ENCODE measurements at regions not wholly inside any gene's neighbourhood (a gene's known extent, or its start where the extent isn't known, plus 50 kb on each side); places are given as distances from the start of the nearest gene placed in this dataset.
"Not testable (repeated sequence)": the region's sequence is repeated elsewhere in the genome, so short reads cannot be mapped to it uniquely, and the experiment has no call there.

DNA sequence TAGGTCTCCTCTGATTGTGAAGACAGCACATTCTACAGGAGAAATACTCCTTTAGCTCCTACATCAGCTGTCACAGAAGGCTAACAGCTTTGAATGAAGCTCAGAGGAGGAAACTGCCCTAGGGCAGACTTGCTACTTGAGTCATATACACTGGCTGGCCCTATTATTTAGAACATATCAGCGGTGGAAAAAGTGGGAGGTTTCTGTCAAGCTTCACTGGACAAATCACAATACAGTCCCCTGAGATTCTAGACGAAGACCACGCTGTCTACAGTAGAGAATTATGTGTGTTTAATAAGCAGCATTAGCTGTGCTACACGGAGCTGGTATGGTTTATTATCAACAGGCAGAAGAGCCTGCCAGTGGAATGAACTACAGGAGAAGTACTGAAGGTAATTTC lies 230.9 kb upstream of the FSIP2 start:
- Mint-ChIP-seq H3K27me3 (ENCODE audit: unreplicated experiment) (no peaks in the 10 kb centered on the region), H3K4me1 (ENCODE audit: low read depth, unreplicated experiment) (no peaks in the 10 kb centered on the region), H3K36me3 (ENCODE audit: insufficient read depth, unreplicated experiment) (no peaks in the 10 kb centered on the region), H3K27ac (ENCODE audit: unreplicated experiment) (no peak overlapping the region), H3K9me3 (ENCODE audit: low read depth, unreplicated experiment) (peaks cover 7% of the 10 kb centered on the region), H3K4me3 (ENCODE audit: low read depth, unreplicated experiment) (no peak overlapping the region)
- no TSS peak for BruUV-seq (replicated peaks)
- intact Hi-C loops (cut with micrococcal nuclease; ENCODE audit: unreplicated experiment), result no loop called here
- TF ChIP-seq, protein P1, sequence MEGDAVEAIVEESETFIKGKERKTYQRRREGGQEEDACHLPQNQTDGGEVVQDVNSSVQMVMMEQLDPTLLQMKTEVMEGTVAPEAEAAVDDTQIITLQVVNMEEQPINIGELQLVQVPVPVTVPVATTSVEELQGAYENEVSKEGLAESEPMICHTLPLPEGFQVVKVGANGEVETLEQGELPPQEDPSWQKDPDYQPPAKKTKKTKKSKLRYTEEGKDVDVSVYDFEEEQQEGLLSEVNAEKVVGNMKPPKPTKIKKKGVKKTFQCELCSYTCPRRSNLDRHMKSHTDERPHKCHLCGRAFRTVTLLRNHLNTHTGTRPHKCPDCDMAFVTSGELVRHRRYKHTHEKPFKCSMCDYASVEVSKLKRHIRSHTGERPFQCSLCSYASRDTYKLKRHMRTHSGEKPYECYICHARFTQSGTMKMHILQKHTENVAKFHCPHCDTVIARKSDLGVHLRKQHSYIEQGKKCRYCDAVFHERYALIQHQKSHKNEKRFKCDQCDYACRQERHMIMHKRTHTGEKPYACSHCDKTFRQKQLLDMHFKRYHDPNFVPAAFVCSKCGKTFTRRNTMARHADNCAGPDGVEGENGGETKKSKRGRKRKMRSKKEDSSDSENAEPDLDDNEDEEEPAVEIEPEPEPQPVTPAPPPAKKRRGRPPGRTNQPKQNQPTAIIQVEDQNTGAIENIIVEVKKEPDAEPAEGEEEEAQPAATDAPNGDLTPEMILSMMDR (IDR thresholded peaks at IDR 0.05; ENCODE audit: unreplicated experiment), result no peak
- CTCF ChIA-PET, result no interaction called here
- no peak for DNase-seq

DNA sequence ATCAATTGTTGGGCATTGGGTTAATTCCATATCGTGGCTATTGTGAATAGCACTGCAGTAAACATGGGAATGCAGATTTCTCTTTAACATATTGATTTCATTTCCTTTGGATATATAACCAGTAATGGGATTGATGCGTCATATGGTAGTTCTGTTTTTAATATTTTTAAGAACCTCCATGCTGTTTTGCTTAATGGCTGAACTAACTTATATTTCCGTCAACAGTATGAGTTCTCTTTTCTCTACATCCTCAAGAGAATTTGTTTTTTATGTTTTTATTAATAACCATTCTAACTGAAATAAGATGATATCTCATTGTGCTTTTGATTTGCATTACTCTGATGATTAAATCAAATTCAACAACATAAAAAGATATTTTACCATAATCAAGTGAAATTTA lies 228.5 kb upstream of the FSIP2 start:
- H3K9me3 Mint-ChIP-seq (ENCODE audit: low read depth, unreplicated experiment), result peaks cover 9% of the 10 kb centered on the region
- intact Hi-C loops (cut with micrococcal nuclease; ENCODE audit: unreplicated experiment), result no loop called here
- CTCF ChIA-PET, result no interaction called here
- TF ChIP-seq, protein P1 (IDR thresholded peaks at IDR 0.05; ENCODE audit: unreplicated experiment), result no peak
- no TSS peak for BruUV-seq (replicated peaks)
- no peaks in the 10 kb centered on the region for H3K27me3 Mint-ChIP-seq (ENCODE audit: unreplicated experiment)
- H3K36me3 Mint-ChIP-seq (ENCODE audit: insufficient read depth, unreplicated experiment), result no peaks in the 10 kb centered on the region
- no peak for DNase-seq
- H3K4me1 Mint-ChIP-seq (ENCODE audit: low read depth, unreplicated experiment), result no peaks in the 10 kb centered on the region
- no peak overlapping the region for H3K4me3 Mint-ChIP-seq (ENCODE audit: low read depth, unreplicated experiment)
- no peak overlapping the region for H3K27ac Mint-ChIP-seq (ENCODE audit: unreplicated experiment)

DNA sequence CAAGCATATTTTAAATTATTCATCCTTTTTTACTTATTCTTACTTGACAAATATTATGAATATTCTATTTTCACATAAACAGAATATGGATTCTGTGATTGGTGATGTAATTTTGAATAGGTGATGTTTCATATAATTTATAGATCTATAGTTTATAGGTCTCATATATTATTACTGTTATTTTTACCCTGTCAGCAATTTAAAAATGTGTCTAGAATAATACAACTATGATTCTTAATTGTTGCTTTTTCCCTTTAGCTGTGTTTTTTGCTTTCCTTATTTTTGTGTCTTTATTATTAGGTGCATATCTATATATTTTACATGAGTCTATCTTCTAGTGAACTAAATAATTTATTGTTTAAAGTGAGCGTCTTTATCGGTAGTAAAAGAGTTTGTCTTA lies 226.7 kb upstream of the FSIP2 start:
- no peak overlapping the region for H3K27ac Mint-ChIP-seq (ENCODE audit: unreplicated experiment)
- DNase-seq, result no peak
- H3K4me1 Mint-ChIP-seq (ENCODE audit: low read depth, unreplicated experiment), result no peaks in the 10 kb centered on the region
- no peak overlapping the region for H3K4me3 Mint-ChIP-seq (ENCODE audit: low read depth, unreplicated experiment)
- CTCF ChIA-PET, result no interaction called here
- H3K36me3 Mint-ChIP-seq (ENCODE audit: insufficient read depth, unreplicated experiment), result no peaks in the 10 kb centered on the region
- H3K27me3 Mint-ChIP-seq (ENCODE audit: unreplicated experiment), result no peaks in the 10 kb centered on the region
- intact Hi-C loops (cut with micrococcal nuclease; ENCODE audit: unreplicated experiment), result no loop called here
- H3K9me3 Mint-ChIP-seq (ENCODE audit: low read depth, unreplicated experiment), result peaks cover 11% of the 10 kb centered on the region
- TF ChIP-seq, protein P1 (IDR thresholded peaks at IDR 0.05; ENCODE audit: unreplicated experiment), result no peak
- no TSS peak for BruUV-seq (replicated peaks)

DNA sequence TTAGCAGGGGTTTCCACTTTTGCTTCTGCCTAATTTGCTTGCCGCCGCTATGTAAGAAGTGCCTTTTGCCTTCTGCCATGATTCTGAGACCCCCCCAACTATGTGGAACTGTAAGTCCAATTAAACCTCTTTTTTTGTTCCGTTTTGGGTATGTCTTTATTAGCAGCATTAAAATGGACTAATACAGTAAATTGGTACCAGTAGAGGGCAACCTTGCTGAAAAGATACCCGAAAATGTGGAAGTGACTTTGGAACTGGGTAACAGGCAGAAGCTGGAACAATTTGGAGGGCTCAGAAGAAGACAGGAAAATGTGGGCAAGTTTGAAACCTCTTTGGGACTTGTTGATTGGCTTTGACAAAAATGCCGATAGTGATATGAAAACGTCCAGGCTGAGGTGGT lies 216.1 kb upstream of the FSIP2 start:
- DNase-seq, result no peak

DNA sequence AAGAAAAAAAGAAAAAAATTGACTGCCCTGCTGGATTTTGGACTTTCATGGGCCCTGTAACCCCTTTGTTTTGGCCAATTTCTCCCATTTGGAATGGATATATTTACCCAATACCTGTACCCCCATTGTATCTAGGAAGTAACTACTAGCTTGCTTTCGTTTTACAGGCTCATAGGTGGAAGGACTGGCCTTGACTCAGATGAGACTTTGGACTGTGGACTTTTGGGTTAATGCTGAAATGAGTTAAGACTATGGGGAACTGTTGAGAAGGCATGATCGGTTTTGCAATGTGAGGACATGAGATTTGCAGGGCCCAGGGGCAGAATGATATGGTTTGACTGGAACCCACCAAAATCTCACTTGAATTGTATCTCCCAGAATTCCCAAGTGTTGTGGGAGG lies 214.4 kb upstream of the FSIP2 start:
- H3K9me3 Mint-ChIP-seq (ENCODE audit: low read depth, unreplicated experiment); H3K4me3 Mint-ChIP-seq (ENCODE audit: low read depth, unreplicated experiment); H3K4me1 Mint-ChIP-seq (ENCODE audit: low read depth, unreplicated experiment); H3K27ac Mint-ChIP-seq (ENCODE audit: unreplicated experiment); H3K36me3 Mint-ChIP-seq (ENCODE audit: insufficient read depth, unreplicated experiment); intact Hi-C loops (cut with micrococcal nuclease; ENCODE audit: unreplicated experiment); BruUV-seq (replicated peaks); H3K27me3 Mint-ChIP-seq (ENCODE audit: unreplicated experiment); DNase-seq: not testable (repeated sequence)
- CTCF ChIA-PET, result interaction anchor here (0.7 kb wide), 1 partner anchor 210 kb away, joined by 3 read pairs; no protein-coding TSS in a partner anchor

More for the DNA sequence above, 216.1 kb upstream of the FSIP2 start:
- intact Hi-C loops (cut with micrococcal nuclease; ENCODE audit: unreplicated experiment), result loop anchor here (2.0 kb wide), 1 partner anchor 216 kb away; the partner anchor contains the start of gene FSIP2
- peaks cover 14% of the 10 kb centered on the region for H3K9me3 Mint-ChIP-seq (ENCODE audit: low read depth, unreplicated experiment)
- no peak overlapping the region for H3K4me3 Mint-ChIP-seq (ENCODE audit: low read depth, unreplicated experiment)
- CTCF ChIA-PET, result interaction anchor here (0.8 kb wide), 1 partner anchor 217 kb away, joined by 4 read pairs; the partner anchor contains the start of gene FSIP2
- TF ChIP-seq, protein P1 (IDR thresholded peaks at IDR 0.05; ENCODE audit: unreplicated experiment), result no peak
- no peaks in the 10 kb centered on the region for H3K36me3 Mint-ChIP-seq (ENCODE audit: insufficient read depth, unreplicated experiment)
- H3K27ac Mint-ChIP-seq (ENCODE audit: unreplicated experiment), result no peak overlapping the region
- no TSS peak for BruUV-seq (replicated peaks)
- no peaks in the 10 kb centered on the region for H3K27me3 Mint-ChIP-seq (ENCODE audit: unreplicated experiment)
- no peaks in the 10 kb centered on the region for H3K4me1 Mint-ChIP-seq (ENCODE audit: low read depth, unreplicated experiment)
